Parathyroid adenoma (tissue), 2 donors: ENCODE measurements at regions not wholly inside any gene's neighbourhood (a gene's known extent, or its start where the extent isn't known, plus 50 kb on each side); places are given as distances from the start of the nearest gene placed in this dataset.

Experiments used
- H2AFZ ChIP-seq: fragments of 300-600 bp; sonication (generic); one replicate; pipeline ENCODE4 v1.7.0; 2017; ENCODE audit warnings: antibody characterized with exemption, mild to moderate bottlenecking
- H3K27ac ChIP-seq: fragments of 300-600 bp; sonication (generic); one replicate; pipeline ENCODE4 v1.7.0; 2017
- H3K27me3 ChIP-seq: fragments of 300-600 bp; sonication (generic); one replicate; pipeline ENCODE4 v1.7.0; 2017; ENCODE audit warnings: low read length; ENCODE audit not compliant: control insufficient read depth, insufficient read depth
- H3K36me3 ChIP-seq: fragments of 300-600 bp; sonication (generic); one replicate; pipeline ENCODE4 v1.7.0; 2017; ENCODE audit warnings: low read length; ENCODE audit not compliant: control insufficient read depth, insufficient read depth
- H3K4me1 ChIP-seq: fragments of 300-600 bp; sonication (generic); one replicate; pipeline ENCODE4 v1.7.0; 2017; ENCODE audit warnings: control low read depth
- H3K4me2 ChIP-seq: fragments of 300-600 bp; sonication (generic); one replicate; pipeline ENCODE4 v1.7.0; 2017; ENCODE audit warnings: low read length
- H3K4me3 ChIP-seq: fragments of 300-600 bp; sonication (generic); one replicate; pipeline ENCODE4 v1.7.0; 2017; ENCODE audit warnings: low read depth, low read length
- H3K79me2 ChIP-seq: fragments of 300-600 bp; sonication (generic); one replicate; pipeline ENCODE4 v1.7.0; 2017; ENCODE audit warnings: control low read depth
- H3K9ac ChIP-seq: fragments of 300-600 bp; sonication (generic); one replicate; pipeline ENCODE4 v1.7.0; 2017; ENCODE audit warnings: mild to moderate bottlenecking
- H3K9me3 ChIP-seq: fragments of 300-600 bp; sonication (generic); one replicate; pipeline ENCODE4 v1.7.0; 2017; ENCODE audit warnings: low read length; ENCODE audit not compliant: control insufficient read depth
- TF ChIP-seq, protein P1 (sequence below): fragments of 300-600 bp; sonication (generic); IDR thresholded peaks from one replicate; pipeline ENCODE4 v1.7.0; 2017; ENCODE audit warnings: antibody characterized with exemption, mild to moderate bottlenecking
- donor health status: primary hyperparathyroidism.

DNA sequence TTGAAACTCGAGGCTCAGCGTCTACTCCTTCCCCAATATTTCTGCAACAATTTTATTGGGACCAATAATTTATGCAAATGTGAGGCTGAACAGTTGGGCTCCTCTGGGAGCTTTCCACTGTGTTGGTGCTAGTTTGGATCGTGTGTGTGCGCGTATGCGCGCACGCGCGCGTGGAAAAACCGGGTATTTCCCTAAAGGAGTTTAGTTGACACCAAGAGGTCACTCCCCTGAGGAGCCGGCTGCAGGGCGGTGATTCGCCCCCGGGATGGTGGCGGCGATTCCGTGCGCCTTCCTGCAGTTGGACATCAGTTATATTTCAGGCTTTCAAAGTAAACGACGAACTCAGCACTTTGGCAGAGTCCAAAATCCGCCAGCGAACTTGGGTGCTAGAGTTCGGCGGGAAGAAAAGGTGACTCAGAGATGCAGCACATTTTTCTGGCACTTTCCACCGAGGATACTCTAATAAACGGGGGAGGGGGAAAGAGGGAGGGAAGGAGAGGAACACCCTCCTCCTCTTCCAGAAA, 186.5 kb upstream of the FANCL start:
- H3K27ac ChIP-seq = peak overlapping the region; percentile 94
- H3K27me3 ChIP-seq = no peaks in the 10 kb centered on the region
- H3K4me3 ChIP-seq = peak overlapping the region; percentile 56
- no peaks in the 10 kb centered on the region for H3K9me3 ChIP-seq
- no peaks in the 10 kb centered on the region for H3K36me3 ChIP-seq
- H3K4me2 ChIP-seq = peak overlapping the region; percentile 76
- H3K4me1 ChIP-seq = peaks cover 3% of the 10 kb centered on the region
- no peaks in the 10 kb centered on the region for H3K79me2 ChIP-seq
- peak overlapping the region; percentile 98 for H2AFZ ChIP-seq
- peak overlapping the region; percentile 79 for H3K9ac ChIP-seq
- TF ChIP-seq, protein P1, sequence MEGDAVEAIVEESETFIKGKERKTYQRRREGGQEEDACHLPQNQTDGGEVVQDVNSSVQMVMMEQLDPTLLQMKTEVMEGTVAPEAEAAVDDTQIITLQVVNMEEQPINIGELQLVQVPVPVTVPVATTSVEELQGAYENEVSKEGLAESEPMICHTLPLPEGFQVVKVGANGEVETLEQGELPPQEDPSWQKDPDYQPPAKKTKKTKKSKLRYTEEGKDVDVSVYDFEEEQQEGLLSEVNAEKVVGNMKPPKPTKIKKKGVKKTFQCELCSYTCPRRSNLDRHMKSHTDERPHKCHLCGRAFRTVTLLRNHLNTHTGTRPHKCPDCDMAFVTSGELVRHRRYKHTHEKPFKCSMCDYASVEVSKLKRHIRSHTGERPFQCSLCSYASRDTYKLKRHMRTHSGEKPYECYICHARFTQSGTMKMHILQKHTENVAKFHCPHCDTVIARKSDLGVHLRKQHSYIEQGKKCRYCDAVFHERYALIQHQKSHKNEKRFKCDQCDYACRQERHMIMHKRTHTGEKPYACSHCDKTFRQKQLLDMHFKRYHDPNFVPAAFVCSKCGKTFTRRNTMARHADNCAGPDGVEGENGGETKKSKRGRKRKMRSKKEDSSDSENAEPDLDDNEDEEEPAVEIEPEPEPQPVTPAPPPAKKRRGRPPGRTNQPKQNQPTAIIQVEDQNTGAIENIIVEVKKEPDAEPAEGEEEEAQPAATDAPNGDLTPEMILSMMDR = no peak

DNA sequence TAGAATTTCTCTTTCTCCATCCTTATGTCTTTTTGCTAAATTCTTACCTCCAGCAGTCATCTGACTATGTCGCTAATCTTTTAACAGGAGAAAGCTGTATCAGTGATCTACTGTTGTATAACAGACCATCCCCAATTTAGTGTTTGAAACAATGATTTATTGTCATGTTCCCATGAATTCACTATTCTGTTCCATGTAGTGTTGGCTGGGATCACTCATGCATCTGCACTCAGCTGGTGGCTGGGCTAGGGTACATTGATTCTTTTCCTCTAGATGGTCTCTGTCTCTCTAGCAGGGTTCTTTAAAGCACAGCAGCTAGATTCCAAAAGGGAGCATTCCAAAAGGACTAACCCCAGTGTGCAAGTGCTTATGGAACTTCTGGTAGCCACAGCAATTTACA, 184.2 kb upstream of the FANCL start:
- H3K27ac ChIP-seq = no peak overlapping the region
- H2AFZ ChIP-seq = no peak overlapping the region
- H3K9ac ChIP-seq = no peak overlapping the region
- no peaks in the 10 kb centered on the region for H3K27me3 ChIP-seq
- H3K36me3 ChIP-seq = no peaks in the 10 kb centered on the region
- no peaks in the 10 kb centered on the region for H3K79me2 ChIP-seq
- H3K4me2 ChIP-seq = no peak overlapping the region
- H3K4me3 ChIP-seq = no peak overlapping the region
- no peaks in the 10 kb centered on the region for H3K9me3 ChIP-seq
- TF ChIP-seq, protein P1 = no peak
- peaks cover 3% of the 10 kb centered on the region for H3K4me1 ChIP-seq

DNA sequence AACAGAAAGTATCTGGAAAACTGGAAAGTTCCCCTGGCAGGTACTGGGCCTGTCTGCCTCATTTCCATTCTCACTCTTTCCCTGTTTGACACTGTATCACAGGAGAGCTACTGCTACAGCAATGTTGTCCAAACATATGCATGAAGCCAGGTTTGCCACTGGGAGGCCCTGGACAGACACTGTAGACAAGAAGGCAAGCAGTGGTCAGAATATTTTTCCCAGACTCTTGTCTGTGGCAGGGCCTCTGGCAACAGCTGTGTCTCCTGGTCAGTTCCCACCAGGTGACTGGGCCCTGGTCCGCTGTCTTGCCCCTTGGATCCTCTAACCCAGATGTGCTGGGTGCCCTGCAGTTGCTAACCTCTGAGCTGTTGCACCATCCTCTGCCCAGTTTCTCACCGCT, 178.9 kb upstream of the FANCL start:
- no peaks in the 10 kb centered on the region for H3K9me3 ChIP-seq
- no peak overlapping the region for H2AFZ ChIP-seq
- no peak overlapping the region for H3K9ac ChIP-seq
- H3K4me3 ChIP-seq = no peak overlapping the region
- no peaks in the 10 kb centered on the region for H3K79me2 ChIP-seq
- H3K4me2 ChIP-seq = no peak overlapping the region
- no peak overlapping the region for H3K27ac ChIP-seq
- TF ChIP-seq, protein P1 = no peak
- H3K36me3 ChIP-seq = no peaks in the 10 kb centered on the region
- no peaks in the 10 kb centered on the region for H3K27me3 ChIP-seq
- no peaks in the 10 kb centered on the region for H3K4me1 ChIP-seq

DNA sequence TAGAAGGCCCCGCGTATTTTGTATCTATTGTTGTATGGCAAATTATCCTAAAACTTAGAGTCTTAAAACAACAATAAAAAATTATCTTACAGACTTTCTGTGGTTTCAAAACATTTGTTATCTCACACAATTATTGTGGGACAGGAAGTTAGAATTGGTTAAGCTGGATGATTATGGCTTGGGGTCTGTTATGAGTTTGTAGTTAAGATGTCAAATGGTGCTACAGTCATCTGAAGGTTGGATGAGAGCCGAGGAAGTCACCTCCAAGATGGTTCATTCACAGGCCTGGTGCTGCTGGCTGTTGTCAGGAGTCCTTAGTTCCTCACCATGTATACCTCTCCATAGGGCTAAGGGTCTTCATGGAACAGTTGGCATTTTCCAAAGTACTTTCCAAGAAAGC, 175.6 kb upstream of the FANCL start:
- Histone ChIP-seq H3K27ac (no peak overlapping the region), H3K9ac (no peak overlapping the region), H3K27me3 (no peaks in the 10 kb centered on the region), H3K4me3 (no peak overlapping the region), H3K4me2 (no peak overlapping the region), H3K36me3 (no peaks in the 10 kb centered on the region), H2AFZ (no peak overlapping the region), H3K79me2 (no peaks in the 10 kb centered on the region), H3K4me1 (no peaks in the 10 kb centered on the region), H3K9me3 (no peaks in the 10 kb centered on the region)
- TF ChIP-seq, protein P1 = no peak

DNA sequence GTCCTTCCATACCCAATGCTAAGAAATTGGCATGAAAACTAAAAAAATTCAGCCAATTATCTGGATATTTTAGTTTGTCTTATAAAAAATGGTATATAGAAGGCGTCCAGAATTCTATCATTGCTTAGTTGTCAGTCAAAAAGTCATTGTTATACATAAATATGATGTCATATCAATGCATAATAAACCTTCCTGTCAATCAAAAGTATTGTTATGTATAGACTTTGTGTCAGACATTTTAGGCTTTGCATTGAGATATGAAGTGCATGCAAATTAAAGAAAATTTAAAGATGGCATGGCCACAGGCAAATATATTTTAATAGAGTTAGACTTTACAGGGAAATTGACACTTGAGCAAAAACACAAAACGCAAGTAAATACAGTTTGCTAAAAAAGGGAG, 173.4 kb upstream of the FANCL start:
- Histone ChIP-seq H3K9me3 (no peaks in the 10 kb centered on the region), H3K4me2 (no peak overlapping the region), H3K27ac (no peak overlapping the region), H3K27me3 (no peaks in the 10 kb centered on the region), H2AFZ (no peak overlapping the region), H3K4me1 (no peaks in the 10 kb centered on the region), H3K4me3 (no peak overlapping the region), H3K9ac (no peak overlapping the region), H3K36me3 (no peaks in the 10 kb centered on the region), H3K79me2 (no peaks in the 10 kb centered on the region)
- TF ChIP-seq, protein P1 = no peak
